Mesenchymal stem cell (in vitro differentiated cells and primary cell): ENCODE measurements at regions not wholly inside any gene's neighbourhood (a gene's known extent, or its start where the extent isn't known, plus 50 kb on each side); places are given as distances from the start of the nearest gene placed in this dataset.

Experiments used
- DNase-seq: peaks from one replicate; pipeline ENCODE4 v3.0.0-alpha.2; 2013
- H2AFZ ChIP-seq: one replicate; pipeline ENCODE4 v1.6.1; 2013; ENCODE audit warnings: low read depth, mild to moderate bottlenecking, control low read depth, inconsistent platforms, low read length, moderate library complexity
- H2AK5ac ChIP-seq: 2 replicates; pipeline ENCODE4 v1.6.1; 2013; ENCODE audit warnings: low read length, moderate library complexity, mild to moderate bottlenecking, inconsistent platforms; ENCODE audit not compliant: severe bottlenecking
- H2BK120ac ChIP-seq: one replicate; pipeline ENCODE4 v1.6.1; 2013; ENCODE audit warnings: low read depth, mild to moderate bottlenecking, inconsistent platforms, low read length, moderate library complexity
- H2BK12ac ChIP-seq, 2 experiments: one replicate each; pipeline ENCODE4 v1.6.1; 2013; ENCODE audit warnings: inconsistent platforms in 2 of 2, low read length in 2 of 2, mild to moderate bottlenecking in 2 of 2, moderate library complexity in 2 of 2, control low read depth in 1 of 2
- H2BK15ac ChIP-seq: one replicate; pipeline ENCODE4 v1.6.1; 2013; ENCODE audit warnings: mild to moderate bottlenecking, low read depth, inconsistent platforms; ENCODE audit not compliant: poor library complexity, severe bottlenecking
- H2BK5ac ChIP-seq: 2 replicates; pipeline ENCODE4 v1.6.1; 2013; ENCODE audit warnings: low read depth, mild to moderate bottlenecking, low read length, control low read depth, inconsistent platforms; ENCODE audit not compliant: poor library complexity, severe bottlenecking
- H3K14ac ChIP-seq, 2 experiments: one replicate each; pipeline ENCODE4 v1.6.1; 2013; ENCODE audit warnings: inconsistent platforms in 2 of 2, low read length in 2 of 2, control low read depth in 1 of 2, mild to moderate bottlenecking in 1 of 2, moderate library complexity in 1 of 2
- H3K18ac ChIP-seq, 2 experiments: one replicate each; pipeline ENCODE4 v1.6.1; 2013; ENCODE audit warnings: inconsistent platforms in 2 of 2, low read length in 2 of 2, control low read depth in 1 of 2, low read depth in 1 of 2, mild to moderate bottlenecking in 1 of 2
- H3K23ac ChIP-seq, 2 experiments: one replicate each; pipeline ENCODE4 v1.6.1; 2013; ENCODE audit warnings: inconsistent platforms in 2 of 2, low read length in 2 of 2, mild to moderate bottlenecking in 2 of 2, moderate library complexity in 2 of 2, control low read depth in 1 of 2
- H3K27ac ChIP-seq: 2 replicates; pipeline ENCODE4 v1.5.1; 2013; ENCODE audit warnings: mild to moderate bottlenecking, moderate library complexity, low read length, control low read depth, inconsistent platforms; ENCODE audit not compliant: poor library complexity, severe bottlenecking
- H3K27me3 ChIP-seq, 2 experiments: 2 replicates each; pipeline versions ENCODE4 v1.6.1 to v1.7.0; 2013; ENCODE audit warnings: low read length in 2 of 2, mild to moderate bottlenecking in 2 of 2, moderate library complexity in 2 of 2, control low read depth in 1 of 2, inconsistent platforms in 1 of 2; ENCODE audit not compliant: control insufficient read depth in 1 of 2, insufficient read depth in 1 of 2
- H3K36me3 ChIP-seq, 2 experiments: 2 replicates each; pipeline versions ENCODE4 v1.6.1 to v1.7.0; 2013; ENCODE audit warnings: low read length in 2 of 2, control low read depth in 1 of 2, inconsistent platforms in 1 of 2, low read depth in 1 of 2, mild to moderate bottlenecking in 1 of 2; ENCODE audit not compliant: insufficient read depth in 2 of 2, control insufficient read depth in 1 of 2
- H3K4ac ChIP-seq, 2 experiments: one replicate each; pipeline ENCODE4 v1.6.1; 2013; ENCODE audit warnings: inconsistent platforms in 2 of 2, low read length in 2 of 2, mild to moderate bottlenecking in 2 of 2, moderate library complexity in 2 of 2, control low read depth in 1 of 2, low read depth in 1 of 2
- H3K4me1 ChIP-seq: 2 replicates; pipeline ENCODE4 v1.6.1; 2013; ENCODE audit warnings: low read depth, low read length, control low read depth; ENCODE audit not compliant: control insufficient read depth, insufficient read depth
- H3K4me2 ChIP-seq: 2 replicates; pipeline ENCODE4 v1.6.1; 2013; ENCODE audit warnings: low read length, mild to moderate bottlenecking, inconsistent platforms; ENCODE audit not compliant: poor library complexity, severe bottlenecking
- H3K4me3 ChIP-seq, 2 experiments: 2 replicates each; pipeline versions ENCODE4 v1.5.1 to v1.7.0; 2013; ENCODE audit warnings: low read length in 2 of 2, mild to moderate bottlenecking in 2 of 2, control low read depth in 1 of 2, low read depth in 1 of 2; ENCODE audit not compliant: insufficient read depth in 1 of 2
- H3K79me1 ChIP-seq: replicated peaks from 2 replicates; pipeline ENCODE4 v1.6.1; 2013; ENCODE audit warnings: mild to moderate bottlenecking, control low read depth, low read length, inconsistent platforms; ENCODE audit not compliant: poor library complexity, severe bottlenecking
- H3K9ac ChIP-seq: 2 replicates; pipeline ENCODE4 v1.7.0; 2013; ENCODE audit warnings: mild to moderate bottlenecking, low read length, moderate library complexity
- H3K9me3 ChIP-seq: 2 replicates; pipeline ENCODE4 v1.7.0; 2013; ENCODE audit warnings: mild to moderate bottlenecking, low read length; ENCODE audit not compliant: control insufficient read depth
- H4K8ac ChIP-seq: one replicate; pipeline ENCODE4 v1.6.1; 2013; ENCODE audit warnings: inconsistent platforms, mild to moderate bottlenecking, low read length, moderate library complexity
- H4K91ac ChIP-seq: one replicate; pipeline ENCODE4 v1.6.1; 2013; ENCODE audit warnings: mild to moderate bottlenecking, low read length, inconsistent platforms
- WGBS: methylation state at CpG from one replicate; pipeline ENCODE4 v1.1.7; 2013; ENCODE audit warnings: mixed read lengths; 5-methylcytosine and 5-hydroxymethylcytosine counted together

DNA sequence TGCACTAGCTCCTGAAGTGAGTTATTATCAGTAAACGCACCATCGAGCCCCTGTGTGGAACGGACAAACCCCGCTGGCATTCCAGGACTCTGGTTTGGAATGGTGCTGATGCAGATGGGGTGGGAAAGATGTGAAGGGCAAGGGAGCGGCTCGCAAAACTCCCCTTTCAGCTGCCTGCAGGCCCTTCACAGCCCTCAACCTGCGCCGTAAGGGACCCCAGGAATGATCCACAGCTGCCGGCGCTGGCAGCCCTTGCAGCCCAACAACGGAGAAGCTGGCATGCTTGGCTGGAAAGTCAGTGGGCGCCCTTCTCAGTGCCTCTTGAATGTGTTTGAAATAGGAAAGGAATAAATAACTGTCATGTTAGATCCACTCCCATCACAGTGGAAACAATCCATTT lies 1445.5 kb downstream of the BRD1 start:
- Histone ChIP-seq H3K14ac (no peak overlapping the region), H3K9ac (no peak overlapping the region), H2BK120ac (no peak overlapping the region), H3K23ac (no peak overlapping the region), H3K18ac (no peak overlapping the region), H2BK5ac (no peak overlapping the region), H3K4me2 (no peak overlapping the region), H4K8ac (no peak overlapping the region), H2BK15ac (no peak overlapping the region), H4K91ac (no peak overlapping the region), H3K4me1 (no peaks in the 10 kb centered on the region), H3K36me3 (no peaks in the 10 kb centered on the region), H3K27ac (no peak overlapping the region), H2AFZ (no peak overlapping the region), H2AK5ac (no peak overlapping the region), H3K4ac (no peak overlapping the region), H3K79me1 (no peaks in the 10 kb centered on the region), H3K4me3 (no peak overlapping the region), H3K9me3 (peaks cover 11% of the 10 kb centered on the region), H2BK12ac (no peak overlapping the region), H3K27me3 (no peaks in the 10 kb centered on the region)
- no peak for DNase-seq
- WGBS = 92% methylated on average over 8 of the region's 12 CpGs

DNA sequence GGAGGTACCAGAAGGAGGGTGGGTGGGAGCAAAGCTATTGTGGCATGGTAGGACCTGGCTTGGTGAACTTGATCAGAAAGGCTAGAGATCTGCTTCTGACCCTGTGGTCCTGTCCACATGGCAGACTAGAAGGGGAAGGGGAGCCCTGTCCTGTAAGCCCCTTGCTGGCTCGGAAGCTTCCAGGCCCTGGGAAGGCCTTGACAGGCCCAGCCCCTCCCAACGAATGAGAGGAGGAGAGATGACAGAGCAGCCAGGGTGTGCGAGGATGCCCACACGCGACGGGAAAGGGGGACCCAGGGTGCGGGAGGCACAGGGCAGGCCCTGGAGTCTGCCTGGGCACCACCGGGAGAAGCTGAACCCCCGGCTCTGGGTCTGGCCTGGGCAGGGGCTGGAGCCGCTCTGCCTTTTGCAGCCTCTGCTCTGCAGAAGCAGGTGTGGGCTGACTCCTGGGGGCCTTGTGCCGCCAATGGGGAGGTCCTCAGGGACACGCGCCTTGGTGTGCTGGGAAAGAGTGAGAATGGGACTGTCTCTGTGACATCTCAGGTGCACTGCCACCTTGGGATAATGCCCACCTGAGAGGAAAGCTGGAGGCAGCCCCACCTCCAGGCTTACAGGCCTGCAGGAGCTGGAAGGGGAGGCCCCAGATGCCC lies 1447.5 kb downstream of the BRD1 start:
- H2BK15ac ChIP-seq = no peak overlapping the region
- H4K91ac ChIP-seq = no peak overlapping the region
- H4K8ac ChIP-seq = no peak overlapping the region
- H3K27ac ChIP-seq = no peak overlapping the region
- H3K4me3 ChIP-seq = no peak overlapping the region
- H3K4ac ChIP-seq = no peak overlapping the region
- H3K27me3 ChIP-seq = no peaks in the 10 kb centered on the region
- no peak overlapping the region for H2BK5ac ChIP-seq
- no peak overlapping the region for H2BK120ac ChIP-seq
- H3K9ac ChIP-seq = no peak overlapping the region
- no peak overlapping the region for H3K18ac ChIP-seq
- H3K14ac ChIP-seq = no peak overlapping the region
- no peak for DNase-seq
- 86% methylated on average over 13 of the region's 13 CpGs for WGBS
- H3K4me2 ChIP-seq = no peak overlapping the region
- H2AK5ac ChIP-seq = no peak overlapping the region
- no peaks in the 10 kb centered on the region for H3K79me1 ChIP-seq
- no peaks in the 10 kb centered on the region for H3K4me1 ChIP-seq
- H2BK12ac ChIP-seq = no peak overlapping the region
- no peaks in the 10 kb centered on the region for H3K36me3 ChIP-seq
- H3K23ac ChIP-seq = no peak overlapping the region
- no peak overlapping the region for H2AFZ ChIP-seq
- peaks cover 4% of the 10 kb centered on the region for H3K9me3 ChIP-seq

DNA sequence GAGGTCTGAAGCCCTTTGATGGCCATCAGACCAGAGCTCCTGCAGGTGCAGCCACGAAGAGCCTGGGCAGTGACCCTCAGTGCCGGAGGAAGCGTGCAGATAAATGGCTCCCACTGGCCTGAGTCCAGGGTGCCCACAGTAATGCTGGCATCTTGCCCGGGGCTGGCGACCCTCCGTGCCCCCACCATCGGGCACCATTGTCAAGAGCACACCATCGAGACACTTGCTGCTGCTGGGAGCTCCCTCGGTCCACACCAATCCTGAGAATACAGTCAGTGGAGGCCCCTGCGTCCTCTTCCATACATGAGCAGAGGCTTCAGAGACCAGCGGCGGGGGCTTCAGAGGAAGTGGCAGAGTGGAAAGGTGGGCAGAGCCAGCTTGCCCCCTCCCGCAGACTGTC lies 1448.3 kb downstream of the BRD1 start:
- Histone ChIP-seq H4K91ac (no peak overlapping the region), H4K8ac (no peak overlapping the region), H2BK120ac (no peak overlapping the region), H3K9ac (no peak overlapping the region), H3K36me3 (no peaks in the 10 kb centered on the region), H3K27ac (no peak overlapping the region), H3K4me3 (no peak overlapping the region), H2AFZ (no peak overlapping the region), H2AK5ac (no peak overlapping the region), H2BK5ac (no peak overlapping the region), H3K9me3 (no peaks in the 10 kb centered on the region), H3K18ac (no peak overlapping the region), H3K79me1 (no peaks in the 10 kb centered on the region), H3K4ac (no peak overlapping the region), H3K14ac (no peak overlapping the region), H3K4me2 (no peak overlapping the region), H3K4me1 (no peaks in the 10 kb centered on the region), H3K27me3 (no peaks in the 10 kb centered on the region), H2BK12ac (no peak overlapping the region), H2BK15ac (no peak overlapping the region), H3K23ac (no peak overlapping the region)
- DNase-seq = no peak
- WGBS = 87% methylated on average over 13 of the region's 13 CpGs

- H3K14ac ChIP-seq = no peak overlapping the region
- WGBS = 83% methylated on average over 4 of the region's 6 CpGs
- H3K27ac ChIP-seq = no peak overlapping the region
- H2BK120ac ChIP-seq = no peak overlapping the region
- no peak overlapping the region for H2BK15ac ChIP-seq
- H3K23ac ChIP-seq = no peak overlapping the region
- H2AFZ ChIP-seq = no peak overlapping the region
- no peak overlapping the region for H3K18ac ChIP-seq
- no peak overlapping the region for H4K8ac ChIP-seq
- H2BK5ac ChIP-seq = no peak overlapping the region
- H3K4me1 ChIP-seq = no peaks in the 10 kb centered on the region
- H3K4me2 ChIP-seq = no peak overlapping the region
- H2BK12ac ChIP-seq = no peak overlapping the region
- H3K9me3 ChIP-seq = no peaks in the 10 kb centered on the region
- no peaks in the 10 kb centered on the region for H3K36me3 ChIP-seq
- H2AK5ac ChIP-seq = no peak overlapping the region
- H3K4me3 ChIP-seq = no peak overlapping the region
- no peaks in the 10 kb centered on the region for H3K79me1 ChIP-seq
- H3K4ac ChIP-seq = no peak overlapping the region
- no peak overlapping the region for H3K9ac ChIP-seq
- H3K27me3 ChIP-seq = no peaks in the 10 kb centered on the region
- no peak for DNase-seq
- no peak overlapping the region for H4K91ac ChIP-seq
These were observed 1449.0 kb downstream of the BRD1 start for GRCh38 chr22:48378673-48379072.
